Sigmoid colon (tissue), 4 donors: ENCODE measurements at regions not wholly inside any gene's neighbourhood (a gene's known extent, or its start where the extent isn't known, plus 50 kb on each side); places are given as distances from the start of the nearest gene placed in this dataset.

ENCODE experiments used
- POLR2A ChIP-seq, 2 donors: fragments of 450-650 bp; IDR thresholded peaks; one replicate each; pipeline ENCODE4 v1.6.1; 2016; ENCODE audit warnings: antibody characterized with exemption in 2 of 2, mild to moderate bottlenecking in 2 of 2, moderate library complexity in 2 of 2
- POLR2AphosphoS5 ChIP-seq, 4 donors: sonication (generic); formaldehyde crosslinking; IDR thresholded peaks; one replicate each; pipeline ENCODE4 v1.6.1; 2017; ENCODE audit warnings: antibody characterized with exemption in 4 of 4
- TF ChIP-seq, protein P1 (sequence below), 4 experiments: fragments of 450-650 bp in 3 of 4; fragments of 200-600 bp in 1 of 4; IDR thresholded peaks; one replicate each; pipeline ENCODE4 v1.5.1; 2016 to 2019; ENCODE audit warnings: antibody characterized with exemption in 4 of 4, mild to moderate bottlenecking in 3 of 4, moderate library complexity in 2 of 4

DNA sequence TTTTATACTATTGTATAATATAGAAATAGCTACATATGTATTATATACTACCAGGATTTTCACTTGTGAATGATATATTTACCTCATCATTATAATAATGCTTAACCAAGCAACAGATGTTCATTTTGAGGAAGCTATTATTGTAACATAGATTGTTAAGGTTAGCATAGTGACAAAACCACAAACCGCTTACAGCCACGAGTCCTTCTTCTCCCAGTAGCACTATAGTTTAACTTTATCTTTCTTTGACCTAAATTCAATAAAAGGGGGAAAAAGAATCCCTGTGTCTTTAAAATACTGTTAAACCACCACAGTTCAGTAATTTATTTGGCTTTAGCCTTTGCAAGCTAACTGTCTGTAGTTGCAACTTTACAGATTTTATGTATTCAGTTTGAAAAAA is 1039.4 kb upstream of the B3GALT2 start:
- TF ChIP-seq, protein P1, sequence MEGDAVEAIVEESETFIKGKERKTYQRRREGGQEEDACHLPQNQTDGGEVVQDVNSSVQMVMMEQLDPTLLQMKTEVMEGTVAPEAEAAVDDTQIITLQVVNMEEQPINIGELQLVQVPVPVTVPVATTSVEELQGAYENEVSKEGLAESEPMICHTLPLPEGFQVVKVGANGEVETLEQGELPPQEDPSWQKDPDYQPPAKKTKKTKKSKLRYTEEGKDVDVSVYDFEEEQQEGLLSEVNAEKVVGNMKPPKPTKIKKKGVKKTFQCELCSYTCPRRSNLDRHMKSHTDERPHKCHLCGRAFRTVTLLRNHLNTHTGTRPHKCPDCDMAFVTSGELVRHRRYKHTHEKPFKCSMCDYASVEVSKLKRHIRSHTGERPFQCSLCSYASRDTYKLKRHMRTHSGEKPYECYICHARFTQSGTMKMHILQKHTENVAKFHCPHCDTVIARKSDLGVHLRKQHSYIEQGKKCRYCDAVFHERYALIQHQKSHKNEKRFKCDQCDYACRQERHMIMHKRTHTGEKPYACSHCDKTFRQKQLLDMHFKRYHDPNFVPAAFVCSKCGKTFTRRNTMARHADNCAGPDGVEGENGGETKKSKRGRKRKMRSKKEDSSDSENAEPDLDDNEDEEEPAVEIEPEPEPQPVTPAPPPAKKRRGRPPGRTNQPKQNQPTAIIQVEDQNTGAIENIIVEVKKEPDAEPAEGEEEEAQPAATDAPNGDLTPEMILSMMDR (IDR thresholded peaks at IDR 0.05): no peak
- TF ChIP-seq POLR2A (IDR thresholded peaks at IDR 0.05) (no peak), POLR2AphosphoS5 (IDR thresholded peaks at IDR 0.05) (no peak)
